Fibroblast of the aortic adventitia (primary cell): ENCODE measurements at regions not wholly inside any gene's neighbourhood (a gene's known extent, or its start where the extent isn't known, plus 50 kb on each side); places are given as distances from the start of the nearest gene placed in this dataset.
"Not testable (repeated sequence)": the region's sequence is repeated elsewhere in the genome, so short reads cannot be mapped to it uniquely, and the experiment has no call there.

Experiments used
- DNase-seq: peaks from one replicate; pipeline ENCODE4 v3.0.0-alpha.2; 2010; ENCODE audit warnings: low read depth
- H3K4me3 ChIP-seq: 2 replicates; pipeline ENCODE4 v1.5.1; 2011; ENCODE audit warnings: low read depth, mild to moderate bottlenecking, control low read depth, low read length, moderate library complexity
- CTCF ChIP-seq: IDR thresholded peaks from 2 replicates; pipeline ENCODE4 v1.5.1; 2011; ENCODE audit warnings: mild to moderate bottlenecking, low read length, control low read depth, inconsistent platforms; ENCODE audit not compliant: insufficient read depth

- no peak for TF ChIP-seq CTCF
- DNase-seq: no peak
- H3K4me3 ChIP-seq: no peak overlapping the region
Observed at GRCh38 chr2:9725106-9725505, 94.3 kb upstream of the YWHAQ start.

DNA sequence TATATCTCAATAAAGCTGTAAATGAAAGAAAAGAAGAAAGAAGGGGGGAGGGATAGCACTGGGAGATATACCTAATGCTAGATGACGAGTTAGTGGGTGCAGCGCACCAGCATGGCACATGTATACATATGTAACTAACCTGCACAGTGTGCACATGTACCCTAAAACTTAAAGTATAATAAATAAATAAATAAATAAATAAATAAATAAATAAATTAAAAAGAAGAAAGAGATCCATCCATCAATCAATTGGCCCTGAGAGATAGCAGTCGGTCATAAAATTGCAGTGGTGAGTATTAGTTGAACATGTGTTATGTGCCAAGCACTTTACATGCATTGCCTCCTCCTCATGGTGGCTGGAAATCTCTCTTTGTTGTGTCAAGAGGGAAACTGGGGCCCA, 95.2 kb upstream of the YWHAQ start:
- not testable (repeated sequence) for DNase-seq, H3K4me3 ChIP-seq

DNA sequence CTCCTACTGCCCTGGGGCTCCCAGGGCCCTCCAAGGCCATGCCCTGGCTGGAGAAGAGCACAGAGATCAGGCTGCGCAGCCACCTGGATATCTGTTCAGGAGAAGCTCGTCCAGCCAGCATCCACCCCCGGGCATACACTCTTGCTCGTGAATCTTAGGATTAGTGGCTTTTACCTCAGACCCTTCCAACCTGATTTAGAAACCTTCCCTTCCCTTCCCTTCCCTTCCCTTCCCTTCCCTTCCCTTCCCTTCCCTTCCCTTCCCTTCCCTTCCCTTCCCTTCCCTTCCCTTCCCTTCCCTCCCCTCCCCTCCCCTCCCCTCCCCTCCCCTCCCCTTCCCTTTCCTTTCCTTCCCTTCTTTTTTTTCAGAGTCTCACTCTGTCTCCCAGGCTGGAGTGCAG, 99.7 kb upstream of the YWHAQ start:
- not testable (repeated sequence) for H3K4me3 ChIP-seq, DNase-seq

DNA sequence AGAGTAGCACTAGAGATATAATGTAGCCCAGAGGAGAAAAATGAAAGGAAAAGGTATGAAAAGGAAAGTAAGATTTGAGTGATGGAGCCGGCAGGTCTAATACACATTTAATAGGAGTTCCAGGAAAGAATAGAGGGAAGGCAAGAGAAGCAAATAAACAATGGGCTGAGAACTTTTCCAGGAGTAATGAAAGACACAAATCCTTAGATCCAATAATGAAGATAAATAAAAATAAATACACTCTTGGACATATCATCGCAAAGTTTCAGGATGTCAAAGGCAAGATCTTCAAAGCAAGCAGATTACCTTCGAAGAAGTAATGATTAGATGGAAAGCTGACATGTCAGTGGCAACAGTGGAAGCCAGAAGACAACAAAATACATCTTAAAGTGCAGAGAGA, 102.0 kb upstream of the YWHAQ start:
- TF ChIP-seq CTCF: no peak
- no peak overlapping the region for H3K4me3 ChIP-seq
- DNase-seq: no peak

DNA sequence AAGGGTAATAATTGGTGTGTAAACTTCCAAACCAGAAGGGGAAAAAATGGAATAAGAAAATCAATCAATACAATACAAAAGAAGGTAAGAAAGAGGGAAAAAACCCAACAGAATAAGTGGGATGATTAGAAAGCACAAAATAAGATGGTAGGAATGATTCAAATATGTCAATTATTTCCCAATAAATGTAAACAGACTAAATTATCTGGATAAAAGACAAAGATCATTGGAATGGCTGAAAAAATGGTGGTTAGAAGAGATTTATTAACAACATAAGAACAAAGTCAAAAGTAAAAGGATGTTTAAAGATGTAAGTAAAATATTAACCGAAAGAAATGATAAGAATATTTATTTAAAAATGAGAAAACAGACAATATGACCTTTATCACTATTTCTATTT, 103.5 kb upstream of the YWHAQ start:
- DNase-seq: no peak
- no peak overlapping the region for H3K4me3 ChIP-seq
- TF ChIP-seq CTCF: no peak

DNA sequence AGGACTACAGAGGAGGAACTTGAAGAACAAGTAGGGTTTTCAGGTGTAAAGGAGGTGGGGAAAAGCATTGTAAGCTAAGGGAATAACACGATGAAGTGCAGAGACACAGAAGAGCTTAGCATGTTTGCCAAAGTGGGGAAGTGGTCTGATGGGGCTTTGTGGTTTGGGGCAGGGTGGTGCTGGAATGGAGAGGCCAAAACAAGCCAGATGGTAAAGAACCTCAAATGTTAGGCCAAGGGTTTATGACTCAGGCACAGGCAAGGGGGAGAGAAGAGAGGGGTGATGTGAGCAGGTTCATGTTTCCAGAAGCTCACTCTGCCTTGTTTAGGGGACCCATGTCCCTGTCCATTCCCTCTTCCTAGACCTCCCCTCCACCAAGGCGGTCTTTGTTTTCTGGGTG, 104.5 kb upstream of the YWHAQ start:
- H3K4me3 ChIP-seq: no peak overlapping the region
- no peak for TF ChIP-seq CTCF
- DNase-seq: no peak

DNA sequence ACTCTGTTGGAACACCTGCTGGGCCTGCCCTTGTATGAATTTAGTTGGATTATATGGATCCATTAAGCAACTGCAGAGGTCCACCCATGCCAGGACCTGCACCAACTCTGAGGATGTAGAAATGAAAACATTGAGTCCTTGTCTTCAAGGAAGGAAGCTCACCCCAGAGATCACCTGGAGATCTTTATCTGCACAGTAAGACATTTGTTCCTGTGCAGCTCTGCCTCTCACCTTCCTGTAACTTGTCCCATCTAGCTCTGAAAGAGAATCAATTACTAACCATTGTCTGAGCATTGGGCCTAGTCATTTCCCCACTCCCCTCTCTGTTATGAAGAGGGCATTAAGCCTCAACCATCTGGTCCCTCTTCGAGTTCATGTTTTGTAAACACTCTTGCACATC, 105.2 kb upstream of the YWHAQ start:
- no peak for DNase-seq
- no peak overlapping the region for H3K4me3 ChIP-seq
- no peak for TF ChIP-seq CTCF

DNA sequence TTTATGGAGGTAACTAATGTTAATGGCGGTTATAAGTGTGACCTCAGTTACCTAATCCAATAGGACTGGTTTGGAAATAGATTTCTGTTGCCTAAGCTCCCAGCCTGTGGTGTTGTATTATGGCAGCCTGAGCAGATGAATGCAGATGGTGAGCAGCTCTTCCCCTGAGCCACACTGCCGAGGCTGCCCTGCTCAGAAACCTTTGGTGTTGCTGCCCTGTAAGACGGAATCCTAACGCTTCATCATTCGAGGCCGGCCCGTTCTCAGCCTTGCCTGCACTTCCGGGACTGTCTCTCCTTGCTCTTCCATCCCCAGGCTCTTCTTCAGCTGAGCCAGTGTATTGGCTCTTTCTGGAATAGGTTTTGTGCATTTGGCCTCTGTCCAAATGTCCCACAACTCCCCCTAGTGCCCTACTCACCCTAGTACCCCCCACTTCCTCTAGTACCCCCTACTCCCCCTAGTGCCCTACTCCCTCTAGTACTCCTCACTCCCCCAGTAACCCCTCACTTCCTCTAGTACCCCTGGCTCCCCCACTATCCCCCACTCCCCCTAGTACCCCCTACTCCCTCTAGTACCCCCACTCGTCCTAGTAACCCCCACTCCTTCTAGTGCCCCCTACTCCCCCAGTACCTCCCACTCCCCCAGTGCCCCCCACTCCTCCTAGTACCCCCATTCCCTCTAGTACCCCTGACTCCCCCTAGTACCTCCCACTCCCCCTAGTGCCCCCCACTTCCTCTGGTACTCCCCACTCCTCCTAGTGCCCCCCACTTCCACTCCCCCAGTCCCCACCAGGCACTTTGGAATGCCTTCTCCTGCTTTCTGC, 106.0 kb upstream of the TAF1B start:
- no peak for TF ChIP-seq CTCF
- no peak for DNase-seq
- no peak overlapping the region for H3K4me3 ChIP-seq
